GM12878 (cell line): ENCODE measurements at regions not wholly inside any gene's neighbourhood (a gene's known extent, or its start where the extent isn't known, plus 50 kb on each side); places are given as distances from the start of the nearest gene placed in this dataset.

Experiments used
- ATAC-seq: fragments of 200-7000 bp; cut with Tn5 transposase; 3 replicates; pipeline ENCODE4 v1.9.1; 2020; ENCODE audit warnings: mild to moderate bottlenecking, moderate library complexity
- BruUV-seq: library from RNA; stranded (reverse); fragments of 400-500 nt; replicated peaks from 2 replicates; lab custom pipeline; 2021; lab: Mats Ljungman, UMichigan
- CTCF ChIA-PET: fragments of 300-600 bp; sonication (Branson Sonifier 250); formaldehyde crosslinking; extraction: SDS; loops from one replicate; lab custom pipeline; 2021; ENCODE audit warnings: inconsistent platforms; lab: Yijun Ruan, JAX
- POLR2A ChIA-PET: fragments of 350-600 bp; formaldehyde crosslinking; extraction: SDS; loops from one replicate; lab custom pipeline; 2021; ENCODE audit warnings: inconsistent platforms; lab: Charles Lee
- RAD21 ChIA-PET: fragments of 300-600 bp; sonication (Branson Sonifier 250); formaldehyde crosslinking; loops from one replicate; lab custom pipeline; 2023; ENCODE audit warnings: antibody characterized with exemption; ENCODE audit not compliant: unreplicated experiment; lab: Charles Lee
- SMC1A ChIA-PET: fragments of 300-600 bp; sonication (Branson Sonifier 250); formaldehyde crosslinking; loops from one replicate; lab custom pipeline; 2023; ENCODE audit not compliant: unreplicated experiment, uncharacterized antibody; lab: Charles Lee
- DNase-seq: peaks from one replicate; pipeline ENCODE4 v3.0.0-alpha.2; 2011; ENCODE audit warnings: low read depth, low spot score
- FAIRE-seq: peaks from 3 replicates; lab custom pipeline; 2011; peaks lifted over from hg19 to GRCh38; lab: Jason Lieb, UNC
- H2AFZ ChIP-seq: 2 replicates; pipeline ENCODE4 v1.6.0; 2011; ENCODE audit warnings: low read depth, low read length, control low read depth; ENCODE audit not compliant: control insufficient read depth
- H3K27ac ChIP-seq: 2 replicates; pipeline ENCODE4 v1.5.1; 2011; ENCODE audit warnings: control low read depth; ENCODE audit not compliant: control insufficient read depth, insufficient read depth
- H3K27me3 ChIP-seq, 2 experiments: replicated peaks in 1 of 2; 2 replicates each; pipeline versions ENCODE4 v1.6.0 to v1.6.1; 2011; ENCODE audit warnings: low read length in 1 of 2; ENCODE audit not compliant: control insufficient read depth in 2 of 2, insufficient read depth in 2 of 2
- H3K36me3 ChIP-seq, 2 experiments: 2 replicates each; pipeline ENCODE4 v1.5.1; 2011; ENCODE audit warnings: low read length in 1 of 2; ENCODE audit not compliant: control insufficient read depth in 2 of 2, insufficient read depth in 2 of 2
- H3K4me1 ChIP-seq: 2 replicates; pipeline ENCODE4 v1.6.1; 2011; ENCODE audit warnings: mild to moderate bottlenecking, low read length, moderate library complexity, mixed read lengths; ENCODE audit not compliant: control insufficient read depth, insufficient read depth
- H3K4me2 ChIP-seq: 2 replicates; pipeline ENCODE4 v1.6.0; 2011; ENCODE audit warnings: control low read depth; ENCODE audit not compliant: control insufficient read depth, insufficient read depth
- H3K4me3 ChIP-seq: fragments of 200-600 bp; sonication (generic); 2 replicates; pipeline ENCODE4 v1.5.1; 2016
- H3K79me2 ChIP-seq: 2 replicates; pipeline ENCODE4 v1.6.0; 2011; ENCODE audit warnings: low read length; ENCODE audit not compliant: control insufficient read depth, insufficient read depth
- H3K9ac ChIP-seq: 2 replicates; pipeline ENCODE4 v1.8.0; 2011; ENCODE audit warnings: low read length, control low read depth, mixed read lengths; ENCODE audit not compliant: control insufficient read depth, insufficient read depth
- H3K9me3 ChIP-seq: replicated peaks from 3 replicates; pipeline ENCODE4 v1.5.1; 2011; ENCODE audit warnings: mild to moderate bottlenecking, low read length; ENCODE audit not compliant: control insufficient read depth, insufficient read depth
- H4K20me1 ChIP-seq: 2 replicates; pipeline ENCODE4 v1.6.0; 2011; ENCODE audit not compliant: control insufficient read depth, insufficient read depth
- DPF2 ChIP-seq: fragments of 450-650 bp; IDR thresholded peaks from 2 replicates; pipeline ENCODE4 v1.6.1; 2017; ENCODE audit warnings: mild to moderate bottlenecking
- ESRRA ChIP-seq: IDR thresholded peaks from 2 replicates; pipeline ENCODE4 v1.6.1; 2012; ENCODE audit warnings: mild to moderate bottlenecking, low read length, improper control_type of control experiment
- FOXK2 ChIP-seq: fragments of 450-650 bp; IDR thresholded peaks from 2 replicates; pipeline ENCODE4 v1.6.1; 2017; ENCODE audit warnings: mild to moderate bottlenecking, moderate library complexity
- LARP7 ChIP-seq: fragments of 450-650 bp; IDR thresholded peaks from 2 replicates; pipeline ENCODE4 v1.6.1; 2017; ENCODE audit warnings: mild to moderate bottlenecking
- MYB ChIP-seq: fragments of 150-350 bp; IDR thresholded peaks from 2 replicates; pipeline ENCODE4 v1.6.1; 2014; ENCODE audit warnings: mild to moderate bottlenecking, low read depth, low read length, borderline replicate concordance
- NFYA ChIP-seq: IDR thresholded peaks from 2 replicates; pipeline ENCODE4 v1.6.1; 2011; ENCODE audit warnings: low read depth, mild to moderate bottlenecking, low read length, improper control_type of control experiment, borderline replicate concordance
- NR2F1 ChIP-seq: fragments of 450-650 bp; conservative IDR thresholded peaks from 2 replicates; pipeline ENCODE4 v1.6.1; 2017; ENCODE audit warnings: mild to moderate bottlenecking
- WRNIP1 ChIP-seq: IDR thresholded peaks from 2 replicates; pipeline ENCODE4 v1.6.1; 2011; ENCODE audit warnings: low read depth, low read length, improper control_type of control experiment, borderline replicate concordance
- WGBS: methylation state at CpG from one replicate; pipeline ENCODE4 v1.1.6; 2016; ENCODE audit warnings: low lambda C conversion rate; ENCODE audit not compliant: insufficient replicate concordance, insufficient coverage; ENCODE audit errors: missing lambda C conversion rate; 5-methylcytosine and 5-hydroxymethylcytosine counted together
- in situ Hi-C: fragments of 300-500 bp; cut with MboI; formaldehyde crosslinking; loops from 9 replicates; pipeline ENCODE4 v1.14.3; 2018; ENCODE audit warnings: mixed read lengths
- intact Hi-C: fragments of 100-400 bp; cut with micrococcal nuclease; formaldehyde crosslinking; loops from one replicate; pipeline ENCODE4 v1.14.2; 2022; ENCODE audit not compliant: unreplicated experiment
- TF ChIP-seq, protein P1 (sequence below), 3 experiments: IDR thresholded peaks in 2 of 3; conservative IDR thresholded peaks in 1 of 3; 2 replicates each; pipeline ENCODE4 v1.5.1; 2011; ENCODE audit warnings: low read depth in 3 of 3, low read length in 3 of 3, mild to moderate bottlenecking in 3 of 3, control low read depth in 2 of 3, moderate library complexity in 2 of 3, inconsistent platforms in 1 of 3, mixed read lengths in 1 of 3; ENCODE audit not compliant: control insufficient read depth in 2 of 3, insufficient read depth in 1 of 3; ENCODE audit errors: extremely low read depth in 1 of 3
- TF ChIP-seq, protein P2 (sequence below): IDR thresholded peaks from 2 replicates; pipeline ENCODE4 v1.6.1; 2012; ENCODE audit warnings: improper control_type of control experiment, low read depth, low read length; ENCODE audit not compliant: insufficient replicate concordance

GRCh38 chr6:94683409-94683808, 893.9 kb upstream of the MANEA start:
- ChIA-PET POLR2A (no interaction called here), CTCF (no interaction called here), SMC1A (interaction anchor here (0.7 kb wide), 1 partner anchor 1607 kb away, joined by 3 read pairs; no protein-coding TSS in a partner anchor), RAD21 (no interaction called here)
- Histone ChIP-seq H3K4me2 (no peak overlapping the region), H3K9me3 (no peaks in the 10 kb centered on the region), H3K27ac (no peak overlapping the region), H4K20me1 (no peaks in the 10 kb centered on the region), H3K36me3 (no peaks in the 10 kb centered on the region), H3K79me2 (no peaks in the 10 kb centered on the region), H2AFZ (no peak overlapping the region), H3K9ac (no peak overlapping the region), H3K27me3 (no peaks in the 10 kb centered on the region), H3K4me1 (no peaks in the 10 kb centered on the region), H3K4me3 (no peak overlapping the region)
- 7% methylated on average over 3 of the region's 3 CpGs for WGBS
- TF ChIP-seq LARP7 = no peak
- BruUV-seq = no TSS peak
- FAIRE-seq = no peak
- no peak for ATAC-seq
- in situ Hi-C loops (no loop called here), intact Hi-C loops (no loop called here)
- no peak for DNase-seq

- DNase-seq (no peak), FAIRE-seq (no peak), ATAC-seq (no peak)
- Histone ChIP-seq H3K27ac (no peak overlapping the region), H3K79me2 (no peaks in the 10 kb centered on the region), H3K9me3 (no peaks in the 10 kb centered on the region), H3K36me3 (no peaks in the 10 kb centered on the region), H3K4me2 (no peak overlapping the region), H3K27me3 (no peaks in the 10 kb centered on the region), H3K4me1 (no peaks in the 10 kb centered on the region), H3K4me3 (no peak overlapping the region), H2AFZ (no peak overlapping the region), H4K20me1 (no peaks in the 10 kb centered on the region), H3K9ac (no peak overlapping the region)
- SMC1A ChIA-PET = interaction anchor here (1.5 kb wide), 1 partner anchor 14 kb away, joined by 4 read pairs; no protein-coding TSS in a partner anchor
- intact Hi-C loops (no loop called here), in situ Hi-C loops (no loop called here)
- WGBS = 11% methylated on average over 1 of the region's 1 CpG
- BruUV-seq = no TSS peak
- RAD21 ChIA-PET = interaction anchor here (0.9 kb wide), 1 partner anchor 14 kb away, joined by 4 read pairs; no protein-coding TSS in a partner anchor
- CTCF ChIA-PET = interaction anchor here (0.7 to 1.0 kb wide), 2 partner anchors 216 to 412 kb away, joined by 3 read pairs; no protein-coding TSS in a partner anchor
- POLR2A ChIA-PET = no interaction called here
- TF ChIP-seq NR2F1 (no peak), ESRRA (no peak), NFYA (no peak), DPF2 (no peak), FOXK2 (no peak), WRNIP1 (no peak), MYB (no peak)
- TF ChIP-seq, protein P1, sequence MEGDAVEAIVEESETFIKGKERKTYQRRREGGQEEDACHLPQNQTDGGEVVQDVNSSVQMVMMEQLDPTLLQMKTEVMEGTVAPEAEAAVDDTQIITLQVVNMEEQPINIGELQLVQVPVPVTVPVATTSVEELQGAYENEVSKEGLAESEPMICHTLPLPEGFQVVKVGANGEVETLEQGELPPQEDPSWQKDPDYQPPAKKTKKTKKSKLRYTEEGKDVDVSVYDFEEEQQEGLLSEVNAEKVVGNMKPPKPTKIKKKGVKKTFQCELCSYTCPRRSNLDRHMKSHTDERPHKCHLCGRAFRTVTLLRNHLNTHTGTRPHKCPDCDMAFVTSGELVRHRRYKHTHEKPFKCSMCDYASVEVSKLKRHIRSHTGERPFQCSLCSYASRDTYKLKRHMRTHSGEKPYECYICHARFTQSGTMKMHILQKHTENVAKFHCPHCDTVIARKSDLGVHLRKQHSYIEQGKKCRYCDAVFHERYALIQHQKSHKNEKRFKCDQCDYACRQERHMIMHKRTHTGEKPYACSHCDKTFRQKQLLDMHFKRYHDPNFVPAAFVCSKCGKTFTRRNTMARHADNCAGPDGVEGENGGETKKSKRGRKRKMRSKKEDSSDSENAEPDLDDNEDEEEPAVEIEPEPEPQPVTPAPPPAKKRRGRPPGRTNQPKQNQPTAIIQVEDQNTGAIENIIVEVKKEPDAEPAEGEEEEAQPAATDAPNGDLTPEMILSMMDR (IDR thresholded peaks at IDR 0.05 in 2 of 3, conservative IDR thresholded peaks at IDR 0.05 in 1 of 3; ENCODE audit: control insufficient read depth in 2 of 3, extremely low read depth in 1 of 3, insufficient read depth in 1 of 3, low read depth in 3 of 3, low read length in 3 of 3) = no peak
- TF ChIP-seq, protein P2, sequence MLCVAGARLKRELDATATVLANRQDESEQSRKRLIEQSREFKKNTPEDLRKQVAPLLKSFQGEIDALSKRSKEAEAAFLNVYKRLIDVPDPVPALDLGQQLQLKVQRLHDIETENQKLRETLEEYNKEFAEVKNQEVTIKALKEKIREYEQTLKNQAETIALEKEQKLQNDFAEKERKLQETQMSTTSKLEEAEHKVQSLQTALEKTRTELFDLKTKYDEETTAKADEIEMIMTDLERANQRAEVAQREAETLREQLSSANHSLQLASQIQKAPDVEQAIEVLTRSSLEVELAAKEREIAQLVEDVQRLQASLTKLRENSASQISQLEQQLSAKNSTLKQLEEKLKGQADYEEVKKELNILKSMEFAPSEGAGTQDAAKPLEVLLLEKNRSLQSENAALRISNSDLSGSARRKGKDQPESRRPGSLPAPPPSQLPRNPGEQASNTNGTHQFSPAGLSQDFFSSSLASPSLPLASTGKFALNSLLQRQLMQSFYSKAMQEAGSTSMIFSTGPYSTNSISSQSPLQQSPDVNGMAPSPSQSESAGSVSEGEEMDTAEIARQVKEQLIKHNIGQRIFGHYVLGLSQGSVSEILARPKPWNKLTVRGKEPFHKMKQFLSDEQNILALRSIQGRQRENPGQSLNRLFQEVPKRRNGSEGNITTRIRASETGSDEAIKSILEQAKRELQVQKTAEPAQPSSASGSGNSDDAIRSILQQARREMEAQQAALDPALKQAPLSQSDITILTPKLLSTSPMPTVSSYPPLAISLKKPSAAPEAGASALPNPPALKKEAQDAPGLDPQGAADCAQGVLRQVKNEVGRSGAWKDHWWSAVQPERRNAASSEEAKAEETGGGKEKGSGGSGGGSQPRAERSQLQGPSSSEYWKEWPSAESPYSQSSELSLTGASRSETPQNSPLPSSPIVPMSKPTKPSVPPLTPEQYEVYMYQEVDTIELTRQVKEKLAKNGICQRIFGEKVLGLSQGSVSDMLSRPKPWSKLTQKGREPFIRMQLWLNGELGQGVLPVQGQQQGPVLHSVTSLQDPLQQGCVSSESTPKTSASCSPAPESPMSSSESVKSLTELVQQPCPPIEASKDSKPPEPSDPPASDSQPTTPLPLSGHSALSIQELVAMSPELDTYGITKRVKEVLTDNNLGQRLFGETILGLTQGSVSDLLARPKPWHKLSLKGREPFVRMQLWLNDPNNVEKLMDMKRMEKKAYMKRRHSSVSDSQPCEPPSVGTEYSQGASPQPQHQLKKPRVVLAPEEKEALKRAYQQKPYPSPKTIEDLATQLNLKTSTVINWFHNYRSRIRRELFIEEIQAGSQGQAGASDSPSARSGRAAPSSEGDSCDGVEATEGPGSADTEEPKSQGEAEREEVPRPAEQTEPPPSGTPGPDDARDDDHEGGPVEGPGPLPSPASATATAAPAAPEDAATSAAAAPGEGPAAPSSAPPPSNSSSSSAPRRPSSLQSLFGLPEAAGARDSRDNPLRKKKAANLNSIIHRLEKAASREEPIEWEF = no peak
Measured at GRCh38 chr6:94680669-94681212, 896.6 kb upstream of the MANEA start.
